MCF 10A (cell line): ENCODE measurements at regions not wholly inside any gene's neighbourhood (a gene's known extent, or its start where the extent isn't known, plus 50 kb on each side); places are given as distances from the start of the nearest gene placed in this dataset.

Experiments
- BruUV-seq: library from RNA; stranded (reverse); fragments of 400-500 nt; replicated peaks from 2 replicates; lab custom pipeline; 2021; lab: Mats Ljungman, UMichigan
- CTCF ChIA-PET: fragments of 300-600 bp; sonication (Branson Sonifier 250); formaldehyde crosslinking; extraction: SDS; loops from one replicate; lab custom pipeline; 2021; ENCODE audit warnings: antibody characterized with exemption, inconsistent platforms; lab: Yijun Ruan, JAX
- POLR2A ChIA-PET: fragments of 300-600, 350-650 bp; sonication (Branson Sonifier 250); formaldehyde crosslinking; extraction: SDS; loops from one replicate; lab custom pipeline; 2020; ENCODE audit warnings: antibody characterized with exemption, inconsistent platforms; lab: Yijun Ruan, JAX
- DNase-seq: peaks from one replicate; pipeline ENCODE4 v3.0.0-alpha.2; 2018; ENCODE audit not compliant: unreplicated experiment
- H3K27ac Mint-ChIP-seq: one replicate; pipeline ENCODE4 v1.8.0; 2022; ENCODE audit warnings: mild to moderate bottlenecking, low read depth, mixed read lengths; ENCODE audit not compliant: unreplicated experiment
- H3K27me3 Mint-ChIP-seq: one replicate; pipeline ENCODE4 v1.8.0; 2022; ENCODE audit warnings: mixed read lengths; ENCODE audit not compliant: insufficient read depth, unreplicated experiment
- H3K36me3 Mint-ChIP-seq: one replicate; pipeline ENCODE4 v1.8.0; 2022; ENCODE audit warnings: mild to moderate bottlenecking, moderate library complexity, mixed read lengths; ENCODE audit not compliant: insufficient read depth, unreplicated experiment
- H3K4me1 Mint-ChIP-seq: one replicate; pipeline ENCODE4 v1.8.0; 2022; ENCODE audit warnings: mixed read lengths; ENCODE audit not compliant: insufficient read depth, unreplicated experiment
- H3K4me3 Mint-ChIP-seq: one replicate; pipeline ENCODE4 v1.8.0; 2022; ENCODE audit warnings: mild to moderate bottlenecking, moderate library complexity, mixed read lengths; ENCODE audit not compliant: unreplicated experiment
- H3K9me3 Mint-ChIP-seq: one replicate; pipeline ENCODE4 v1.8.0; 2022; ENCODE audit warnings: mixed read lengths; ENCODE audit not compliant: unreplicated experiment
- intact Hi-C: fragments of 100-400 bp; cut with micrococcal nuclease; formaldehyde crosslinking; loops from 2 replicates; pipeline ENCODE4 v1.14.1; 2022
- TF ChIP-seq, protein P1 (sequence below): fragments of 200-600 bp; IDR thresholded peaks from one replicate; pipeline ENCODE4 v1.8.0; 2022; ENCODE audit warnings: antibody characterized with exemption, mild to moderate bottlenecking; ENCODE audit not compliant: unreplicated experiment

DNA sequence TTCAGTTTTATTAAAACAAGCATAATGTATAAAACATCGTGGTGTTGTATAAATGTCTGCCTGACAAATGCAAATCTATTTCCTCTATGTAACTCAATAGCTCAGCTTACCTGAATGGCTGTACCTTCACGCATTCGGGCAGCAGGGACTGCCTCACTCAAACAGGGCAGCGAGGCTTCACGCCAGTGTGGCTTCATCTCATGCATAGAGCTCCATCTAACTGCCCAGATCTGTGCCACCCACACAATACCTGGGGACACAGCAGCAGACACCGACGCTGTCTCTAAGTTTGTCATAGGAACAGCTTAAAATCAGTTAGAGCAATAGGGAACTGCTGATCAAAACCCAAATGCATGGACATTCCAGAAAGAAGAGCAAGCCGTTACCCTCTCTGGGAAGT is 182.8 kb upstream of the ANKRD30A start:
- no peaks in the 10 kb centered on the region for H3K9me3 Mint-ChIP-seq
- ChIA-PET CTCF (no interaction called here), POLR2A (no interaction called here)
- TF ChIP-seq, protein P1, sequence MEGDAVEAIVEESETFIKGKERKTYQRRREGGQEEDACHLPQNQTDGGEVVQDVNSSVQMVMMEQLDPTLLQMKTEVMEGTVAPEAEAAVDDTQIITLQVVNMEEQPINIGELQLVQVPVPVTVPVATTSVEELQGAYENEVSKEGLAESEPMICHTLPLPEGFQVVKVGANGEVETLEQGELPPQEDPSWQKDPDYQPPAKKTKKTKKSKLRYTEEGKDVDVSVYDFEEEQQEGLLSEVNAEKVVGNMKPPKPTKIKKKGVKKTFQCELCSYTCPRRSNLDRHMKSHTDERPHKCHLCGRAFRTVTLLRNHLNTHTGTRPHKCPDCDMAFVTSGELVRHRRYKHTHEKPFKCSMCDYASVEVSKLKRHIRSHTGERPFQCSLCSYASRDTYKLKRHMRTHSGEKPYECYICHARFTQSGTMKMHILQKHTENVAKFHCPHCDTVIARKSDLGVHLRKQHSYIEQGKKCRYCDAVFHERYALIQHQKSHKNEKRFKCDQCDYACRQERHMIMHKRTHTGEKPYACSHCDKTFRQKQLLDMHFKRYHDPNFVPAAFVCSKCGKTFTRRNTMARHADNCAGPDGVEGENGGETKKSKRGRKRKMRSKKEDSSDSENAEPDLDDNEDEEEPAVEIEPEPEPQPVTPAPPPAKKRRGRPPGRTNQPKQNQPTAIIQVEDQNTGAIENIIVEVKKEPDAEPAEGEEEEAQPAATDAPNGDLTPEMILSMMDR: no peak
- no peak overlapping the region for H3K4me3 Mint-ChIP-seq
- H3K36me3 Mint-ChIP-seq: no peaks in the 10 kb centered on the region
- BruUV-seq: no TSS peak
- no peak overlapping the region for H3K27ac Mint-ChIP-seq
- DNase-seq: no peak
- H3K4me1 Mint-ChIP-seq: no peaks in the 10 kb centered on the region
- no peaks in the 10 kb centered on the region for H3K27me3 Mint-ChIP-seq
- intact Hi-C loops: no loop called here

DNA sequence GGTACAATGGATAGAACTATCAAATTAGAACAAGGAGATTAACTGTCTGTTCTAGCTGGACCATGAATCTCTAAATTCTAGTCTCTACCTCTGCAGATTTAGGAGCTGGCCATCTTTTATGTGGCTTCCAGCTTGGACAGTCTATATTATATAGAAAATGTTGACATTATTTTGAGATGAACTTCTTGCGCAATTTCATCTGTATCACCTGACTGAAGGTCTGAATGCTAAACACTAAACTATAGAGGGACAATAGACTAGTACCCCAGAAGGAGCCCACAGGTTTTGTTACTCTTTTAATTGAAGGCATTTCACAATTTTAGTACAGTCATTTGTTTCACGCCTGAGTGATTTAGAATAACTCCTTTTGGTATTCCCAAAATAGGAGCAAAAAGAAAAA is 222.4 kb upstream of the ANKRD30A start:
- CTCF ChIA-PET: interaction anchor here (4.3 kb wide), 1 partner anchor 592 kb away, joined by 16 read pairs; no protein-coding TSS in a partner anchor
- TF ChIP-seq, protein P1: no peak

DNA sequence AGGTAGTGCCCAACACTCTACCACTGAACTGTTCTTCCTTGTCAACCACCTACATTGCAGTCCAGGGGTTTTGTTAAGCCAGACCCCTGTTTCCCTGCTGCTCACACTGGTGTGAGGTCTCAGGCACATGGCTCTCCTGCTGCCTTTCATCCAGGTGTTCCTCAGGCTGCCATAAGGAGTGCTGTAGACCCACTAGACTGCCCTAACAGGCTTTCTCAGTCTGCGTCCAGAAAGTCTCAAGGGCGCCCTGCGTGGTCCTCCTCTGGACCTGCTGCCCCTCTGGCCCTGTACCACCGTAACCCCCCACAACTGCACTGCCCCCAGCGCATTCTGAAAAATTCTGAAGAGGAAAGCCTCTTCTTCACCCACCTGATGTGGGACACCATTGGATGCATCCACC is 225.7 kb upstream of the ANKRD30A start:
- peaks cover 11% of the 10 kb centered on the region for H3K27me3 Mint-ChIP-seq
- intact Hi-C loops: loop anchor here (1.0 to 5.0 kb wide), 3 partner anchors 364 to 853 kb away; no protein-coding TSS in a partner anchor
- BruUV-seq: no TSS peak
- ChIA-PET CTCF (interaction anchor here (0.7 to 4.4 kb wide), 14 partner anchors 10 to 855 kb away, joined by 3 to 45 read pairs (median 3); no protein-coding TSS in a partner anchor), POLR2A (no interaction called here)
- H3K9me3 Mint-ChIP-seq: no peaks in the 10 kb centered on the region
- H3K4me1 Mint-ChIP-seq: no peaks in the 10 kb centered on the region
- H3K27ac Mint-ChIP-seq: no peak overlapping the region
- TF ChIP-seq, protein P1: no peak
- DNase-seq: no peak
- H3K36me3 Mint-ChIP-seq: no peaks in the 10 kb centered on the region
- no peak overlapping the region for H3K4me3 Mint-ChIP-seq

More for the DNA sequence above, 222.4 kb upstream of the ANKRD30A start:
- Mint-ChIP-seq H3K4me3 (no peak overlapping the region), H3K27ac (no peak overlapping the region), H3K27me3 (no peaks in the 10 kb centered on the region), H3K9me3 (no peaks in the 10 kb centered on the region), H3K36me3 (no peaks in the 10 kb centered on the region), H3K4me1 (no peaks in the 10 kb centered on the region)
- POLR2A ChIA-PET: no interaction called here
- no peak for DNase-seq
- no TSS peak for BruUV-seq
- intact Hi-C loops: loop anchor here (5.0 kb wide), 1 partner anchor 849 kb away; no protein-coding TSS in a partner anchor

DNA sequence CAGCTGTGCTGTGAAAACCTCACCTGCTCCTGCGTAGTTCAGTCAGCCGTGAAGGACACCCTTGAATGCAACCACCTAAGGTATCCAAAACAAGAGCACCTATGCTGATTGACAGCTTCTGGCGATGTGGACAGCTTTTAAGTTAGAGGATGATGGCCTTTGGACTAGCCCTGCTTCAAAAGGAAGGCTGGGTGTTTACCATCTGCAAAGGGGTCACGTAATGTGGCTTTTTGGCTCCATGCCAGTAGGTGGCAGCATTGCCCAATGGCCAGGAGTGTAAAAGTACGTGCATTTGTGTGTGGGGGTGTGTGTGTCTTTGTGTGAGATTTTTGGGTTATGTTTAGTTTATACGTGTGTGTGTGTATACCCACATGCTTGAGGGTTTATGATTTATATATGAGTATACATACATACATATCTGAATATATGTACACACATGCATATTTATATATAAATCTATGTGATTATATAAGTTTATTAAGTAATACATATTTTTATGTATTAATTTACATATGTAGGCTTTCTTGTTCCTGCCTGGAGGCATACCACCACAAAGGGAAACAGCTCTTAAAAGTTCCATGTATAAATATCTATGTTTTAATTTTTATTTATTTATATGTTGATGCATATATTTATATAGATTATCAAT is 236.3 kb upstream of the ANKRD30A start:
- Mint-ChIP-seq H3K36me3 (no peaks in the 10 kb centered on the region), H3K4me3 (no peak overlapping the region), H3K4me1 (no peaks in the 10 kb centered on the region), H3K27me3 (no peaks in the 10 kb centered on the region), H3K27ac (no peak overlapping the region), H3K9me3 (no peaks in the 10 kb centered on the region)
- peak; percentile 51 for DNase-seq
- intact Hi-C loops: no loop called here
- CTCF ChIA-PET: interaction anchor here (0.6 to 3.8 kb wide), 7 partner anchors 8 to 1595 kb away, joined by 3 to 22 read pairs (median 4); no protein-coding TSS in a partner anchor
- no TSS peak for BruUV-seq
- TF ChIP-seq, protein P1: peak; percentile 33
- POLR2A ChIA-PET: no interaction called here
